AG04450 (cell line): ENCODE measurements at regions not wholly inside any gene's neighbourhood (a gene's known extent, or its start where the extent isn't known, plus 50 kb on each side); places are given as distances from the start of the nearest gene placed in this dataset.

Experiments
- CTCF ChIA-PET: fragments of 300-600, 350-600 bp; formaldehyde crosslinking; extraction: SDS; loops from one replicate; lab custom pipeline; 2022; ENCODE audit warnings: antibody characterized with exemption, inconsistent platforms; lab: Charles Lee
- POLR2A ChIA-PET: fragments of 350-600 bp; formaldehyde crosslinking; extraction: SDS; loops from one replicate; lab custom pipeline; 2021; ENCODE audit warnings: antibody characterized with exemption, inconsistent platforms; lab: Yijun Ruan, JAX
- DNase-seq: peaks from one replicate; pipeline ENCODE4 v3.0.0-alpha.2; 2011; ENCODE audit warnings: low read depth, low spot score
- H3K27ac ChIP-seq: one replicate; pipeline ENCODE4 v1.5.1; 2012; ENCODE audit warnings: low read depth, low read length, control low read depth
- H3K27me3 ChIP-seq: one replicate; pipeline ENCODE4 v1.6.0; 2012; ENCODE audit warnings: low read length; ENCODE audit not compliant: control insufficient read depth, insufficient read depth
- H3K4me3 ChIP-seq: 2 replicates; pipeline ENCODE4 v1.5.1; 2011; ENCODE audit warnings: mild to moderate bottlenecking, low read depth, low read length, control low read depth
- H3K9me3 ChIP-seq: 2 replicates; pipeline ENCODE4 v1.5.1; 2012; ENCODE audit warnings: low read length; ENCODE audit not compliant: control insufficient read depth, insufficient read depth
- TF ChIP-seq, protein P1 (sequence below): IDR thresholded peaks from 2 replicates; pipeline ENCODE4 v1.5.1; 2011; ENCODE audit warnings: low read depth, low read length, control low read depth, inconsistent platforms

DNA sequence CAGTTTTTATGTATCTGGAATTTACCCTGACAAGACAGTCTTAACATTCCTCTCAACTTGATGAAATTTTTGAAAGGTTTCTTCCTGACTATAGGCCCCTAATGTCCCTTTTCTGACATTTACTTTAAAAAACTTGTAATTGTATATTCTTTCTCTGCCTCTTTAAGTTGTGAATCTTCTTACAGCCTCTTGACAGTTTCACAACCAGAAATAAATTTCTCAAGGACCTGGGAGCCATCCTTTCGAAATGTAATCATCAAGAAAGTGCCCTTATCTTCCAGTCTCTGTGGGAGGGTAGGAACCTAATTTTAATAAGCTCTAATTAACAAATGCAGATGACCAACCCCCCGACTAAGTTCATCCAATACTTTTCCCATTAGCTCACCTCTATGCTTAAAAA is 403.6 kb upstream of the GJE1 start:
- POLR2A ChIA-PET, result no interaction called here
- H3K9me3 ChIP-seq, result no peaks in the 10 kb centered on the region
- H3K27me3 ChIP-seq, result no peaks in the 10 kb centered on the region

DNA sequence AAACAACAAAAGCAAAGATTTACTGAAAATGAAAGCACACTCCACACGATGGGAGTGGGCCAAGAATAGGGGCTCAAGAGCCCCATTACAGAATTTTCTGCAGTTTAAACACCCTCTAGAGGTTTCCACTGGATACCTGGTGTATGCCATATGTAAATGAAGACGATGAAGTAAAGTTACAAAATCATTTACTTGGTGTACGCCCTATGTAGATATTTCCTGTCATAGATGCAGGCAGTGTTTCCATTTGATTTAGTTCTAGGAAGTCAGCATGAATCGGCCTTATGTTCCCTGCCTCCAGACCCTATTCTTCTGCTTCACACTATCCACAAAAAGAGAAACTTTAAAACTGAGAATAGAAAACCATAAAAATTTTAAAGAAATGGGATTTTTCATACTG is 404.4 kb upstream of the GJE1 start:
- H3K4me3 ChIP-seq, result no peak overlapping the region

More for the DNA sequence above, 403.6 kb upstream of the GJE1 start:
- DNase-seq, result no peak
- H3K27ac ChIP-seq, result no peak overlapping the region
- CTCF ChIA-PET, result no interaction called here
- no peak overlapping the region for H3K4me3 ChIP-seq
- TF ChIP-seq, protein P1, sequence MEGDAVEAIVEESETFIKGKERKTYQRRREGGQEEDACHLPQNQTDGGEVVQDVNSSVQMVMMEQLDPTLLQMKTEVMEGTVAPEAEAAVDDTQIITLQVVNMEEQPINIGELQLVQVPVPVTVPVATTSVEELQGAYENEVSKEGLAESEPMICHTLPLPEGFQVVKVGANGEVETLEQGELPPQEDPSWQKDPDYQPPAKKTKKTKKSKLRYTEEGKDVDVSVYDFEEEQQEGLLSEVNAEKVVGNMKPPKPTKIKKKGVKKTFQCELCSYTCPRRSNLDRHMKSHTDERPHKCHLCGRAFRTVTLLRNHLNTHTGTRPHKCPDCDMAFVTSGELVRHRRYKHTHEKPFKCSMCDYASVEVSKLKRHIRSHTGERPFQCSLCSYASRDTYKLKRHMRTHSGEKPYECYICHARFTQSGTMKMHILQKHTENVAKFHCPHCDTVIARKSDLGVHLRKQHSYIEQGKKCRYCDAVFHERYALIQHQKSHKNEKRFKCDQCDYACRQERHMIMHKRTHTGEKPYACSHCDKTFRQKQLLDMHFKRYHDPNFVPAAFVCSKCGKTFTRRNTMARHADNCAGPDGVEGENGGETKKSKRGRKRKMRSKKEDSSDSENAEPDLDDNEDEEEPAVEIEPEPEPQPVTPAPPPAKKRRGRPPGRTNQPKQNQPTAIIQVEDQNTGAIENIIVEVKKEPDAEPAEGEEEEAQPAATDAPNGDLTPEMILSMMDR, result no peak

DNA sequence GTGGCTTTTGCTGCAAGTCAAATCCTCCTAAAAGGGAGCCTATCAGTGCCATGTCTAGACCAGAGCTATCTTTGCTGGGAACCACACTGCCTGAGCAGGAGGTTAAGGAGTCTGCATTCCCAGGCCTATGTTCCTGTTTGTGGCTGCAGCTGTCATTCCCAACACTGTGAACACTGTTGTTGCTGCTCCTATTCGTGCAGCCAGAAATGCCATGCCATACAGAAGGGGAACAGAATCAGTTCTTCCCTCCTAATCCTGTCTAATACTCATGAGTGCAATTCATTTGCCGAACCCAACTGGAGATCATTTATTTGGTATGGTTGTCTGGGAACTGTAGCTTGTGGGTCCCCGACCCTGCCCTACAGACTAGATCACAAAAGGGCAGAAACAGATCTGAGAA is 406.5 kb upstream of the GJE1 start:
- no peak overlapping the region for H3K27ac ChIP-seq
- POLR2A ChIA-PET, result no interaction called here
- CTCF ChIA-PET, result no interaction called here

More for the DNA sequence above, 404.4 kb upstream of the GJE1 start:
- Histone ChIP-seq H3K9me3 (no peaks in the 10 kb centered on the region), H3K27ac (no peak overlapping the region), H3K27me3 (no peaks in the 10 kb centered on the region)
- POLR2A ChIA-PET, result no interaction called here
- DNase-seq, result no peak
- CTCF ChIA-PET, result no interaction called here
- TF ChIP-seq, protein P1, result no peak

DNA sequence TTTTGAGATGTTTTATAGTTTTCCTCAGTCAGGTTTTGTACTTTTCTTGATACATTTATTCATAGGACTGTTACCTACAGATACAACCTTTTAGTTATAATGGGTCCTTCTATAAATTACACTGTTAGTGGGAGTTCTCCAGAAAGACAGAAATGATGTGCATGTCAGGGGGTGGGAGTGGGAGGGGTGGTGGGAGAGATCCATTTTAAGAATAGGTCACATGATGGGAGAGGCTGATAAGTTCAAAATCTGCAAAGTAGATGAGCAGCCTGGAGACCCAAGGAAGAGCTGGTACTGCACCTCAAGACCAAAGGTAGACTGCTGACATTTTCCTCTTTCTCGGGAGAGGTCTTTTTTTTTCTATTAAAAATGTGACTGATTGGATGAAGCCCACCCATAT is 408.0 kb upstream of the GJE1 start:
- Histone ChIP-seq H3K27ac (no peak overlapping the region), H3K4me3 (no peak overlapping the region), H3K9me3 (no peaks in the 10 kb centered on the region), H3K27me3 (no peaks in the 10 kb centered on the region)
- ChIA-PET POLR2A (no interaction called here), CTCF (no interaction called here)
- no peak for DNase-seq
- TF ChIP-seq, protein P1, result no peak

More for the DNA sequence above, 406.5 kb upstream of the GJE1 start:
- no peak for DNase-seq
- TF ChIP-seq, protein P1, result no peak
- Histone ChIP-seq H3K27me3 (no peaks in the 10 kb centered on the region), H3K9me3 (no peaks in the 10 kb centered on the region), H3K4me3 (no peak overlapping the region)

DNA sequence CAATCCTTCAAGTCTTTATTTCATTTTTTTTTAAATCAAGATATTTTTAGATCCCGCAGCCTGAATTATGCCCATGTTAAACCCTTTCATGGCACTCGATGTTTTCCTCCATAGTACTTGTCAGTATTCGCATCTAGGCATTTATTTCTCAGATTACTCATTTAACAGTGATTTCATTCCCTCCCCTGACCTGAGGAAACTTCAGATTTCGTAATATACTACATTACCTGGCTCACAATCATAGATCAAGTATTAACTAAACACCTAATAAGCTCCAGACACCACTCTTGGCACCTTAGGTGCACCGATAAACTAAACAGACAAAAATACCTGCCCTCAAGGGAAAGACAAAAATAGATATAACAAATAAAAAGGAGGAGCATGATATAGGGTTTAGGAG is 413.2 kb upstream of the GJE1 start:
- Histone ChIP-seq H3K27me3 (no peaks in the 10 kb centered on the region), H3K4me3 (no peak overlapping the region), H3K9me3 (no peaks in the 10 kb centered on the region), H3K27ac (no peak overlapping the region)
- TF ChIP-seq, protein P1, result no peak
- ChIA-PET CTCF (no interaction called here), POLR2A (no interaction called here)
- no peak for DNase-seq
